ENCODE measurements at regions not wholly inside any gene's neighbourhood (a gene's known extent, or its start where the extent isn't known, plus 50 kb on each side); places are given as distances from the start of the nearest gene placed in this dataset.
"Not testable (repeated sequence)": the region's sequence is repeated elsewhere in the genome, so short reads cannot be mapped to it uniquely, and the experiment has no call there.

DNA sequence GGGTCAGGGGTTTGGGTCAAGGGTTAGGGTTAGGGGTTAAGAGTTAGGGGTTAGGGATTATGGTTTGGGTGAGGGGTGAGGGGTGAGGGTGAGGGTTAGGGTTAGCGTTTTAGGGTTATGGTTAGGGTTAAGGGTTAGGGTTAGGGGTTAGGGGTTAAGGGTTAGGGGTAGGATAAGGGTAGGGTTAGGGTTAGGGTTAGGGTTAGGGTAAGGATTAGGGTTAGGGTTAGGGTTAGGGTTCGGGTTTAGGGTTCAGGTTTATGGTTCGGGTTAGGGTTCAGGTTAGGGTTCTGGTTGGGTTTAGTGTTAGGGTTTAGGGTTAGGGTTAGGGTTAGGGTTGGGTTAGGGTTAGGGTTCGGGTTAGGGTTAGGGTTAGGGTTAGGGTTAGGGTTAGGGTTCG is 213.1 kb downstream of the LMLN start:
- H3K4me1 ChIP-seq (ENCODE audit: control extremely low read depth in 1 of 4, control insufficient read depth in 4 of 4, insufficient read depth in 4 of 4, low read length in 3 of 4); H3K27ac ChIP-seq (ENCODE audit: insufficient read depth in 1 of 2, low read depth in 1 of 2, low read length in 2 of 2, poor library complexity in 1 of 2, severe bottlenecking in 2 of 2); H3K4me3 ChIP-seq (ENCODE audit: control insufficient read depth in 1 of 7, extremely low read depth in 1 of 7, insufficient read depth in 4 of 7, low read depth in 2 of 7, low read length in 6 of 7); DNase-seq; H3K27me3 ChIP-seq (replicated peaks in 2 of 5; ENCODE audit: control insufficient read depth in 4 of 5, insufficient read depth in 5 of 5, low read length in 4 of 5); POLR2A ChIA-PET; CTCF ChIA-PET; H3K36me3 ChIP-seq (ENCODE audit: control insufficient read depth in 4 of 4, insufficient read depth in 4 of 4, low read length in 3 of 4); H3K9me3 ChIP-seq (ENCODE audit: control extremely low read depth in 1 of 5, control insufficient read depth in 4 of 5, insufficient read depth in 2 of 5, low read depth in 1 of 5, low read length in 4 of 5): not testable (repeated sequence)
- 100% methylated on average over 3 of the region's 5 CpGs for WGBS (ENCODE audit: insufficient coverage)

DNA sequence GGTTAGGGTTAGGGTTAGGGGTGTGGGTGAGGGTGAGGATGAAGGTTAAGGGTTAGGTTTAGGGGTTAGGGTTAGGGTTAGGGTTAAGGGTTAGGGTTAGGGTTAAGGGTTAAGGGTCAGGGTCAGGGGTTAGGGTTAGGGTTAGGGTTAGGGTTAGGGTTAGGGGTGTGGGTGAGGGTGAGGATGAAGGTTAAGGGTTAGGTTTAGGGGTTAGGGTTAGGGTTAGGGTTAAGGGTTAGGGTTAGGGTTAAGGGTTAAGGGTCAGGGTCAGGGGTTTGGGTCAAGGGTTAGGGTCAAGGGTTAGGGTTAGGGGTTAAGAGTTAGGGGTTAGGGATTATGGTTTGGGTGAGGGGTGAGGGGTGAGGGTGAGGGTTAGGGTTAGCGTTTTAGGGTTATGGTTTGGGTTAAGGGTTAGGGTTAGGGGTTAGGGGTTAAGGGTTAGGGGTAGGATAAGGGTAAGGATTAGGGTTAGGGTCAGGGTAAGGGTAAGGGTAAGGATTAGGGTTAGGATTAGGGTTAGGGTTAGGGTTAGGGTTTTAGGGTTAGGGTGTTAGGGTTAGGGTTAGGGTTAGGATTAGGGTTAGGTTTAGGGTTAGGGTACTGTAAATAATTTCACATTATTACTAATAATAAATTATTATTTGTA is 214.0 kb downstream of the LMLN start:
- H3K9me3 ChIP-seq (ENCODE audit: control extremely low read depth in 1 of 5, control insufficient read depth in 4 of 5, insufficient read depth in 2 of 5, low read depth in 1 of 5, low read length in 4 of 5); H3K4me3 ChIP-seq (ENCODE audit: control insufficient read depth in 1 of 7, extremely low read depth in 1 of 7, insufficient read depth in 4 of 7, low read depth in 2 of 7, low read length in 6 of 7); H3K27me3 ChIP-seq (replicated peaks in 2 of 5; ENCODE audit: control insufficient read depth in 4 of 5, insufficient read depth in 5 of 5, low read length in 4 of 5); H3K4me1 ChIP-seq (ENCODE audit: control extremely low read depth in 1 of 4, control insufficient read depth in 4 of 4, insufficient read depth in 4 of 4, low read length in 3 of 4); H3K36me3 ChIP-seq (ENCODE audit: control insufficient read depth in 4 of 4, insufficient read depth in 4 of 4, low read length in 3 of 4); H3K27ac ChIP-seq (ENCODE audit: insufficient read depth in 1 of 2, low read depth in 1 of 2, low read length in 2 of 2, poor library complexity in 1 of 2, severe bottlenecking in 2 of 2); DNase-seq; CTCF ChIA-PET; POLR2A ChIA-PET: not testable (repeated sequence)
- WGBS (ENCODE audit: insufficient coverage) = 88% methylated on average over 1 of the region's 1 CpG

Measured in common myeloid progenitor, CD34-positive (primary cell).